ENCODE measurements at regions not wholly inside any gene's neighbourhood (a gene's known extent, or its start where the extent isn't known, plus 50 kb on each side); places are given as distances from the start of the nearest gene placed in this dataset.

DNA sequence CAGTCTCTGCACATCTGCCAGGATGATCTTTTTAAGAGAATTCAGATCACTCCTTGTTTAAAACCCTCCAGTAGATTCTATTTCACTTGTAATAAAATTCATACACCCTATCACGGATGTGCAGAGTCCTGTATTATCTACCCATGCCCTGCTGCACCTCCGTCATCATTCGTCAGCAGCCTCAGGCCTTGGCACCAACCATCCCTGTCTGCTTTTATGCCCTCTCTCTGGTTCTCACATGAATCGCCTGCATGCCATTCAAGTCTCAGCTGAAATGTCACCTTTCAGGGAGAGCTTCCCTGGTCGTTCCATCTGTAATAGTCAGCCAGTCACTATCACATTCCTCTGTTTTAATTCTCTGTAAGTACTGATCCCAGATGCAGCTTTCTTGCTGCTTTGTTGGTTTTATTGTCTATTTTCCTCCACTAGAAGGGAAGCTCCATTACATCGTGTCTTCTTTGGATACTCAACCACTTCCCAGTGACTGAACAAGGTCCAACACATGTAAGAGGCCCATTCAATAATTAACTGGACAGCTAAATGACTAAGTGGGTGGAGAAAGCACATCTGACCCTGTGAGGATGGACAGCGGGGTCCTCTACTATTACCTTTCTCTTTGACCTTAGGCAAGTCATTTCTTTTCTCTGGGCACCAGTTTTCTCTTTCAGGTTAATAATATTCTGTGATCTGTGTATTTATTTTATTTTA, 81.2 kb upstream of the GOT2 start:
- WGBS, 2 experiments (ENCODE audit: low coverage in 1 of 2, low lambda C conversion rate in 2 of 2, missing lambda C conversion rate in 2 of 2) = 57 to 58% methylated on average over 7 of the region's 7 CpGs
- H3K4me3 ChIP-seq = no peak overlapping the region

GRCh38 chr16:58814348-58814801, 80.3 kb upstream of the GOT2 start:
- Histone ChIP-seq H3F3A (ENCODE audit: insufficient read depth) (no peaks in the 10 kb centered on the region), H3K4me1 (ENCODE audit: insufficient read depth) (no peaks in the 10 kb centered on the region), H3K9me2 (ENCODE audit: insufficient read depth) (no peaks in the 10 kb centered on the region), H3K79me2 (ENCODE audit: insufficient read depth) (no peaks in the 10 kb centered on the region), H3K9ac (no peak overlapping the region), H3K9me3 (ENCODE audit: low read depth) (no peaks in the 10 kb centered on the region), H3K4me2 (ENCODE audit: unreplicated experiment) (peak overlapping the region; percentile 76), H4K20me1 (ENCODE audit: insufficient read depth) (no peaks in the 10 kb centered on the region), H3K36me3 (ENCODE audit: low read depth) (no peaks in the 10 kb centered on the region), H3K27me3 (replicated peaks; ENCODE audit: insufficient read depth) (no peaks in the 10 kb centered on the region), H3K4me3 (peak overlapping the region; percentile 58), H3K27ac (no peak overlapping the region), H2AFZ (peak overlapping the region; percentile 79)
- in situ Hi-C loops (cut with MboI) = no loop called here
- no peak for TF ChIP-seq EZH2 (IDR thresholded peaks at IDR 0.05; ENCODE audit: insufficient read depth, poor library complexity, severe bottlenecking)
- no peak for TF ChIP-seq EZH2phosphoT487 (IDR thresholded peaks at IDR 0.05; ENCODE audit: insufficient read depth, low read depth)
- 4 to 6% methylated on average over 12 of the region's 12 CpGs for WGBS, 2 experiments (ENCODE audit: low coverage in 1 of 2, low lambda C conversion rate in 2 of 2, missing lambda C conversion rate in 2 of 2)
- peak; percentile 68 for DNase-seq

More for the DNA sequence above, 81.2 kb upstream of the GOT2 start:
- no peak overlapping the region for H3K4me2 ChIP-seq (ENCODE audit: unreplicated experiment)
- no peak overlapping the region for H3K9ac ChIP-seq
- H3K9me2 ChIP-seq (ENCODE audit: insufficient read depth) = no peaks in the 10 kb centered on the region
- no peak overlapping the region for H3K27ac ChIP-seq
- no peaks in the 10 kb centered on the region for H3K9me3 ChIP-seq (ENCODE audit: low read depth)
- TF ChIP-seq EZH2phosphoT487 (IDR thresholded peaks at IDR 0.05; ENCODE audit: insufficient read depth, low read depth) = no peak
- no peak for TF ChIP-seq EZH2 (IDR thresholded peaks at IDR 0.05; ENCODE audit: insufficient read depth, poor library complexity, severe bottlenecking)
- H3F3A ChIP-seq (ENCODE audit: insufficient read depth) = no peaks in the 10 kb centered on the region
- H3K36me3 ChIP-seq (ENCODE audit: low read depth) = no peaks in the 10 kb centered on the region
- peak overlapping the region; percentile 79; the same call in 1 of the 2 replicates for H2AFZ ChIP-seq
- no peaks in the 10 kb centered on the region for H3K79me2 ChIP-seq (ENCODE audit: insufficient read depth)
- H3K27me3 ChIP-seq (replicated peaks; ENCODE audit: insufficient read depth) = no peaks in the 10 kb centered on the region
- no peak for DNase-seq
- no peaks in the 10 kb centered on the region for H3K4me1 ChIP-seq (ENCODE audit: insufficient read depth)
- in situ Hi-C loops (cut with MboI) = no loop called here
- no peaks in the 10 kb centered on the region for H4K20me1 ChIP-seq (ENCODE audit: insufficient read depth)

GRCh38 chr16:58809213-58809612, 75.1 kb upstream of the GOT2 start:
- no peak for DNase-seq
- H3K27me3 ChIP-seq (replicated peaks; ENCODE audit: insufficient read depth) = no peaks in the 10 kb centered on the region
- no peaks in the 10 kb centered on the region for H3K4me1 ChIP-seq (ENCODE audit: insufficient read depth)
- H4K20me1 ChIP-seq (ENCODE audit: insufficient read depth) = no peaks in the 10 kb centered on the region
- in situ Hi-C loops (cut with MboI) = no loop called here
- H3K4me2 ChIP-seq (ENCODE audit: unreplicated experiment) = no peak overlapping the region
- H3K9me3 ChIP-seq (ENCODE audit: low read depth) = no peaks in the 10 kb centered on the region
- H2AFZ ChIP-seq = no peak overlapping the region
- WGBS, 2 experiments (ENCODE audit: low coverage in 1 of 2, low lambda C conversion rate in 2 of 2, missing lambda C conversion rate in 2 of 2) = 21% methylated on average over 3 of the region's 3 CpGs
- H3F3A ChIP-seq (ENCODE audit: insufficient read depth) = no peaks in the 10 kb centered on the region
- no peak overlapping the region for H3K4me3 ChIP-seq
- H3K79me2 ChIP-seq (ENCODE audit: insufficient read depth) = no peaks in the 10 kb centered on the region
- no peaks in the 10 kb centered on the region for H3K9me2 ChIP-seq (ENCODE audit: insufficient read depth)
- H3K9ac ChIP-seq = no peak overlapping the region
- no peaks in the 10 kb centered on the region for H3K36me3 ChIP-seq (ENCODE audit: low read depth)
- no peak overlapping the region for H3K27ac ChIP-seq
- TF ChIP-seq EZH2 (IDR thresholded peaks at IDR 0.05; ENCODE audit: insufficient read depth, poor library complexity, severe bottlenecking) (no peak), EZH2phosphoT487 (IDR thresholded peaks at IDR 0.05; ENCODE audit: insufficient read depth, low read depth) (no peak)

- H3K4me3 ChIP-seq = no peak overlapping the region
- H3K27ac ChIP-seq = no peak overlapping the region
- in situ Hi-C loops (cut with MboI) = no loop called here
- no peaks in the 10 kb centered on the region for H3K9me2 ChIP-seq (ENCODE audit: insufficient read depth)
- TF ChIP-seq EZH2phosphoT487 (IDR thresholded peaks at IDR 0.05; ENCODE audit: insufficient read depth, low read depth) = no peak
- TF ChIP-seq EZH2 (IDR thresholded peaks at IDR 0.05; ENCODE audit: insufficient read depth, poor library complexity, severe bottlenecking) = no peak
- H3K79me2 ChIP-seq (ENCODE audit: insufficient read depth) = no peaks in the 10 kb centered on the region
- no peak for DNase-seq
- H2AFZ ChIP-seq = no peak overlapping the region
- no peak overlapping the region for H3K9ac ChIP-seq
- H3K36me3 ChIP-seq (ENCODE audit: low read depth) = no peaks in the 10 kb centered on the region
- no peaks in the 10 kb centered on the region for H3K9me3 ChIP-seq (ENCODE audit: low read depth)
- no peaks in the 10 kb centered on the region for H4K20me1 ChIP-seq (ENCODE audit: insufficient read depth)
- H3F3A ChIP-seq (ENCODE audit: insufficient read depth) = no peaks in the 10 kb centered on the region
- no peaks in the 10 kb centered on the region for H3K4me1 ChIP-seq (ENCODE audit: insufficient read depth)
- H3K27me3 ChIP-seq (replicated peaks; ENCODE audit: insufficient read depth) = no peaks in the 10 kb centered on the region
- no peak overlapping the region for H3K4me2 ChIP-seq (ENCODE audit: unreplicated experiment)
Measured at GRCh38 chr16:58807276-58807675, 73.2 kb upstream of the GOT2 start.
